ENCODE measurements at regions not wholly inside any gene's neighbourhood (a gene's known extent, or its start where the extent isn't known, plus 50 kb on each side); places are given as distances from the start of the nearest gene placed in this dataset.

- no peak for TF ChIP-seq EZH2 (IDR thresholded peaks at IDR 0.05; ENCODE audit: insufficient read depth, poor library complexity, severe bottlenecking)
- TF ChIP-seq EZH2phosphoT487 (IDR thresholded peaks at IDR 0.05; ENCODE audit: insufficient read depth, low read depth): no peak
These were observed 162.1 kb downstream of the CHST1 start for GRCh38 chr11:45503311-45503710.

All from GM23248 (cell line).